IMR-90 (cell line): ENCODE measurements at regions not wholly inside any gene's neighbourhood (a gene's known extent, or its start where the extent isn't known, plus 50 kb on each side); places are given as distances from the start of the nearest gene placed in this dataset.

Experiments
- ATAC-seq: fragments of 200-7000 bp; cut with Tn5 transposase; 2 replicates; pipeline ENCODE4 v1.9.1; 2020; ENCODE audit warnings: low read depth, mild to moderate bottlenecking, moderate library complexity
- BruUV-seq: library from RNA; stranded (reverse); fragments of 400-500 nt; replicated peaks from 2 replicates; lab custom pipeline; 2021; lab: Mats Ljungman, UMichigan
- CTCF ChIA-PET: fragments of 300-600 bp; formaldehyde crosslinking; extraction: SDS; loops from one replicate; lab custom pipeline; 2021; ENCODE audit warnings: antibody characterized with exemption; lab: Yijun Ruan, JAX
- POLR2A ChIA-PET: fragments of 300-600 bp; sonication (Branson Sonifier 250); formaldehyde crosslinking; loops from one replicate; lab custom pipeline; 2022; ENCODE audit warnings: antibody characterized with exemption; ENCODE audit not compliant: unreplicated experiment; lab: Charles Lee
- DNase-seq: peaks from one replicate; pipeline ENCODE4 v3.0.0; 2013
- H2AFZ ChIP-seq: replicated peaks from 2 replicates; pipeline ENCODE3; 2013; ENCODE audit warnings: low read length, mild to moderate bottlenecking; ENCODE audit not compliant: poor library complexity
- H2AK5ac ChIP-seq: 2 replicates; pipeline ENCODE4 v1.6.1; 2013; ENCODE audit warnings: low read depth, low read length, inconsistent platforms
- H2AK9ac ChIP-seq: replicated peaks from 2 replicates; pipeline ENCODE3; 2013; ENCODE audit warnings: mild to moderate bottlenecking, low read depth, low read length, moderate library complexity; ENCODE audit not compliant: poor library complexity
- H2BK120ac ChIP-seq: 2 replicates; pipeline ENCODE4 v1.6.1; 2013; ENCODE audit warnings: low read depth, low read length, inconsistent platforms
- H2BK15ac ChIP-seq: 3 replicates; pipeline ENCODE4 v1.6.1; 2013; ENCODE audit warnings: low read depth, low read length, inconsistent platforms
- H2BK20ac ChIP-seq: 2 replicates; pipeline ENCODE4 v1.6.1; 2013; ENCODE audit warnings: low read depth, mild to moderate bottlenecking, inconsistent platforms, low read length, moderate library complexity
- H2BK5ac ChIP-seq: 2 replicates; pipeline ENCODE4 v1.6.1; 2013; ENCODE audit warnings: mild to moderate bottlenecking, low read depth, low read length, inconsistent platforms; ENCODE audit not compliant: poor library complexity, severe bottlenecking
- H3K14ac ChIP-seq: replicated peaks from 2 replicates; pipeline ENCODE4 v1.6.1; 2013; ENCODE audit warnings: low read depth, low read length, inconsistent platforms
- H3K18ac ChIP-seq: 2 replicates; pipeline ENCODE4 v1.6.1; 2013; ENCODE audit warnings: low read depth, low read length, control low read depth
- H3K23ac ChIP-seq: 2 replicates; pipeline ENCODE4 v1.6.1; 2013; ENCODE audit warnings: low read depth, low read length, inconsistent platforms
- H3K27ac ChIP-seq: 2 replicates; pipeline ENCODE4 v1.5.1; 2013; ENCODE audit warnings: mild to moderate bottlenecking, control low read depth, low read length; ENCODE audit not compliant: insufficient read depth
- H3K27me3 ChIP-seq: 2 replicates; pipeline ENCODE4 v1.6.1; 2013; ENCODE audit warnings: low read length; ENCODE audit not compliant: control insufficient read depth, insufficient read depth
- H3K36me3 ChIP-seq: 2 replicates; pipeline ENCODE4 v1.6.1; 2013; ENCODE audit warnings: low read length, mixed read lengths; ENCODE audit not compliant: control insufficient read depth, insufficient read depth
- H3K4ac ChIP-seq: 2 replicates; pipeline ENCODE4 v1.6.1; 2013; ENCODE audit warnings: low read depth, low read length, inconsistent platforms
- H3K4me1 ChIP-seq: 2 replicates; pipeline ENCODE4 v1.6.1; 2013; ENCODE audit warnings: low read length, mixed read lengths; ENCODE audit not compliant: control insufficient read depth, insufficient read depth
- H3K4me2 ChIP-seq: 2 replicates; pipeline ENCODE4 v1.6.1; 2013; ENCODE audit warnings: low read depth, mild to moderate bottlenecking, control low read depth, low read length, moderate library complexity
- H3K4me3 ChIP-seq: 2 replicates; pipeline ENCODE4 v1.5.1; 2013; ENCODE audit warnings: low read depth, mild to moderate bottlenecking, control low read depth, low read length, moderate library complexity; ENCODE audit not compliant: insufficient read depth
- H3K56ac ChIP-seq: 2 replicates; pipeline ENCODE4 v1.6.1; 2013; ENCODE audit warnings: low read length, inconsistent platforms; ENCODE audit not compliant: insufficient read depth; ENCODE audit errors: extremely low read depth
- H3K79me1 ChIP-seq, 2 experiments: 2 replicates each; pipeline ENCODE4 v1.6.1; 2013; ENCODE audit warnings: low read length in 2 of 2, inconsistent platforms in 1 of 2, low read depth in 1 of 2
- H3K9ac ChIP-seq: 2 replicates; pipeline ENCODE4 v1.6.1; 2013; ENCODE audit warnings: low read depth, low read length, control low read depth
- H3K9me1 ChIP-seq: 2 replicates; pipeline ENCODE4 v1.6.1; 2013; ENCODE audit warnings: low read length, inconsistent platforms; ENCODE audit not compliant: insufficient read depth
- H3K9me3 ChIP-seq: 2 replicates; pipeline ENCODE4 v1.6.1; 2013; ENCODE audit warnings: low read length; ENCODE audit not compliant: control insufficient read depth, insufficient read depth
- H4K20me1 ChIP-seq: 2 replicates; pipeline ENCODE4 v1.6.1; 2013; ENCODE audit warnings: low read length, inconsistent platforms; ENCODE audit not compliant: insufficient read depth
- H4K5ac ChIP-seq: 2 replicates; pipeline ENCODE4 v1.6.1; 2013; ENCODE audit warnings: mild to moderate bottlenecking, low read depth, low read length, control low read depth
- H4K8ac ChIP-seq, 2 experiments: 2 replicates each; pipeline ENCODE4 v1.6.1; 2013; ENCODE audit warnings: low read depth in 2 of 2, low read length in 2 of 2, control low read depth in 1 of 2, inconsistent platforms in 1 of 2
- H4K91ac ChIP-seq: 2 replicates; pipeline ENCODE4 v1.6.1; 2013; ENCODE audit warnings: low read depth, low read length, inconsistent platforms; ENCODE audit not compliant: insufficient read depth
- BHLHE40 ChIP-seq: fragments of 150-350 bp; IDR thresholded peaks from 2 replicates; pipeline ENCODE4 v1.6.1; 2016; ENCODE audit warnings: mild to moderate bottlenecking, low read depth, low read length
- CHD1 ChIP-seq: IDR thresholded peaks from 2 replicates; pipeline ENCODE4 v1.6.1; 2012; ENCODE audit warnings: low read depth, low read length, improper control_type of control experiment
- CTCF ChIP-seq: conservative IDR thresholded peaks from 2 replicates; pipeline ENCODE4 v1.5.1; 2012; ENCODE audit warnings: mild to moderate bottlenecking, low read depth, low read length, improper control_type of control experiment
- MAFK ChIP-seq: IDR thresholded peaks from 2 replicates; pipeline ENCODE4 v1.6.1; 2012; ENCODE audit warnings: low read depth, low read length, improper control_type of control experiment
- MXI1 ChIP-seq: IDR thresholded peaks from 2 replicates; pipeline ENCODE4 v1.6.1; 2012; ENCODE audit warnings: low read depth, mild to moderate bottlenecking, low read length, moderate library complexity, borderline replicate concordance
- NFE2L2 ChIP-seq: fragments of 150-350 bp; IDR thresholded peaks from 2 replicates; pipeline ENCODE4 v1.6.1; 2016; ENCODE audit warnings: low read depth, mild to moderate bottlenecking, low read length
- POLR2A ChIP-seq: IDR thresholded peaks from 2 replicates; pipeline ENCODE4 v1.6.1; 2012; ENCODE audit warnings: mild to moderate bottlenecking, low read depth, low read length
- RFX5 ChIP-seq: IDR thresholded peaks from 2 replicates; pipeline ENCODE4 v1.8.0; 2012; ENCODE audit warnings: low read depth, mild to moderate bottlenecking, low read length, moderate library complexity
- SMC3 ChIP-seq: fragments of 150-350 bp; IDR thresholded peaks from 2 replicates; pipeline ENCODE4 v1.6.1; 2016; ENCODE audit warnings: low read depth, mild to moderate bottlenecking, antibody characterized with exemption, low read length, moderate library complexity
- USF2 ChIP-seq: fragments of 150-350 bp; IDR thresholded peaks from 2 replicates; pipeline ENCODE4 v1.6.1; 2017; ENCODE audit warnings: mild to moderate bottlenecking, antibody characterized with exemption, low read length, low read depth
- WGBS, 2 experiments: methylation state at CpG; one replicate each; pipeline versions ENCODE4 v1.1.5 to v1.1.7; 2013; ENCODE audit warnings: missing lambda C conversion rate in 2 of 2; ENCODE audit not compliant: insufficient read length in 1 of 2; ENCODE audit errors: extremely low coverage in 2 of 2; 5-methylcytosine and 5-hydroxymethylcytosine counted together
- dilution Hi-C: fragments of 300-500 bp; cut with HindIII; formaldehyde crosslinking; loops from one replicate; pipeline ENCODE4 v1.14.3; 2018; ENCODE audit warnings: low sequenced_read_pairs; ENCODE audit not compliant: unreplicated experiment
- in situ Hi-C: fragments of 300-500 bp; cut with MboI; formaldehyde crosslinking; loops from 3 replicates; pipeline ENCODE4 v1.14.3; 2019; ENCODE audit warnings: low sequenced_read_pairs, inconsistent platforms, mixed read lengths
- intact Hi-C: fragments of 100-400 bp; cut with micrococcal nuclease; formaldehyde crosslinking; loops from 2 replicates; pipeline ENCODE4 v1.10.0; 2022
- TF ChIP-seq, protein P1 (sequence below): fragments of 150-350 bp; IDR thresholded peaks from 2 replicates; pipeline ENCODE4 v1.6.1; 2016; ENCODE audit warnings: low read depth, mild to moderate bottlenecking, low read length, moderate library complexity, borderline replicate concordance

GRCh38 chr3:27625864-27626263 is 96.3 kb downstream of the EOMES start:
- Histone ChIP-seq H4K5ac (no peak overlapping the region), H2BK15ac (peak overlapping the region; percentile 34; the same call in 1 of the 3 replicates), H4K91ac (peak overlapping the region; percentile 10; the same call in 1 of the 2 replicates), H2BK120ac (no peak overlapping the region), H3K4me1 (peaks cover 2% of the 10 kb centered on the region), H2AK9ac (no peak overlapping the region), H2BK5ac (no peak overlapping the region), H2AFZ (no peak overlapping the region), H3K4me3 (no peak overlapping the region), H2BK20ac (no peak overlapping the region), H3K9me1 (0 out of 2 replicates have a peak, but pooled peaks cover 5% of the 10 kb centered on the region), H3K27me3 (no peaks in the 10 kb centered on the region), H3K4me2 (no peak overlapping the region), H3K4ac (0 out of 2 replicates have a peak overlapping the region, but pooled peaks have one; percentile 0), H3K79me1 (no peaks in the 10 kb centered on the region), H4K20me1 (no peaks in the 10 kb centered on the region), H3K14ac (0 out of 2 replicates have a peak overlapping the region, but pooled peaks have one; percentile 16), H3K18ac (no peak overlapping the region), H3K27ac (no peak overlapping the region), H3K9ac (no peak overlapping the region), H3K9me3 (no peaks in the 10 kb centered on the region), H3K23ac (no peak overlapping the region), H3K56ac (no peak overlapping the region), H4K8ac (peak overlapping the region in 1 of 2 experiments; percentile 24; a peak in 1 of 4 replicates), H3K36me3 (no peaks in the 10 kb centered on the region), H2AK5ac (peak overlapping the region; percentile 23; the same call in 1 of the 2 replicates)
- in situ Hi-C loops, result no loop called here
- DNase-seq, result peak; percentile 19
- TF ChIP-seq USF2 (no peak), BHLHE40 (no peak), POLR2A (no peak), NFE2L2 (no peak), CTCF (no peak), RFX5 (no peak), CHD1 (no peak), MXI1 (no peak), MAFK (no peak), SMC3 (no peak)
- TF ChIP-seq, protein P1, sequence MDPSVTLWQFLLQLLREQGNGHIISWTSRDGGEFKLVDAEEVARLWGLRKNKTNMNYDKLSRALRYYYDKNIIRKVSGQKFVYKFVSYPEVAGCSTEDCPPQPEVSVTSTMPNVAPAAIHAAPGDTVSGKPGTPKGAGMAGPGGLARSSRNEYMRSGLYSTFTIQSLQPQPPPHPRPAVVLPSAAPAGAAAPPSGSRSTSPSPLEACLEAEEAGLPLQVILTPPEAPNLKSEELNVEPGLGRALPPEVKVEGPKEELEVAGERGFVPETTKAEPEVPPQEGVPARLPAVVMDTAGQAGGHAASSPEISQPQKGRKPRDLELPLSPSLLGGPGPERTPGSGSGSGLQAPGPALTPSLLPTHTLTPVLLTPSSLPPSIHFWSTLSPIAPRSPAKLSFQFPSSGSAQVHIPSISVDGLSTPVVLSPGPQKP, result no peak
- dilution Hi-C loops, result no loop called here
- no peak for ATAC-seq
- WGBS, 2 experiments, result no CpG with 5 or more reads among the region's 3 CpGs
- POLR2A ChIA-PET, result no interaction called here
- BruUV-seq, result no TSS peak
- intact Hi-C loops, result no loop called here
- CTCF ChIA-PET, result no interaction called here
